ENCODE measurements at regions not wholly inside any gene's neighbourhood (a gene's known extent, or its start where the extent isn't known, plus 50 kb on each side); places are given as distances from the start of the nearest gene placed in this dataset.

GRCh38 chr18:75497576-75498235, 70.2 kb upstream of the SMIM21 start:
- Histone ChIP-seq H3K4me1 (ENCODE audit: insufficient read depth, low read length, poor library complexity, severe bottlenecking) (no peaks in the 10 kb centered on the region), H3K27ac (ENCODE audit: low read depth, low read length, poor library complexity, severe bottlenecking) (no peak overlapping the region), H3K79me2 (ENCODE audit: insufficient read depth, low read depth, low read length) (no peaks in the 10 kb centered on the region), H2AFZ (ENCODE audit: low read length) (no peak overlapping the region), H3K9me2 (ENCODE audit: insufficient read depth, low read length) (no peaks in the 10 kb centered on the region), H3K4me3 (ENCODE audit: low read depth, low read length, poor library complexity, severe bottlenecking) (no peak overlapping the region), H3K4me2 (ENCODE audit: low read length) (no peak overlapping the region), H3K9me3 (ENCODE audit: low read length) (no peaks in the 10 kb centered on the region), H3K36me3 (ENCODE audit: insufficient read depth, low read length) (no peaks in the 10 kb centered on the region), H4K20me1 (ENCODE audit: insufficient read depth, low read length) (no peaks in the 10 kb centered on the region)
- BruUV-seq (replicated peaks) = no TSS peak
- TF ChIP-seq CTCF (conservative IDR thresholded peaks at IDR 0.05; ENCODE audit: low read length) = no peak
- TF ChIP-seq EZH2phosphoT487 (IDR thresholded peaks at IDR 0.05; ENCODE audit: borderline replicate concordance, low read depth, low read length) = no peak
- CTCF ChIA-PET (ENCODE audit: unreplicated experiment) = no interaction called here
- DNase-seq (ENCODE audit: low spot score) = no peak
- POLR2A ChIA-PET = no interaction called here
- intact Hi-C loops (cut with micrococcal nuclease; ENCODE audit: unreplicated experiment) = no loop called here

GRCh38 chr18:75496151-75496550, 68.6 kb upstream of the SMIM21 start:
- intact Hi-C loops (cut with micrococcal nuclease; ENCODE audit: unreplicated experiment) = no loop called here
- Histone ChIP-seq H3K4me3 (ENCODE audit: low read depth, low read length, poor library complexity, severe bottlenecking) (no peak overlapping the region), H3K4me2 (ENCODE audit: low read length) (no peak overlapping the region), H3K27ac (ENCODE audit: low read depth, low read length, poor library complexity, severe bottlenecking) (no peak overlapping the region), H3K9me2 (ENCODE audit: insufficient read depth, low read length) (no peaks in the 10 kb centered on the region), H3K79me2 (ENCODE audit: insufficient read depth, low read depth, low read length) (no peaks in the 10 kb centered on the region), H3K9me3 (ENCODE audit: low read length) (no peaks in the 10 kb centered on the region), H3K36me3 (ENCODE audit: insufficient read depth, low read length) (no peaks in the 10 kb centered on the region), H3K4me1 (ENCODE audit: insufficient read depth, low read length, poor library complexity, severe bottlenecking) (no peaks in the 10 kb centered on the region), H2AFZ (ENCODE audit: low read length) (no peak overlapping the region), H4K20me1 (ENCODE audit: insufficient read depth, low read length) (no peaks in the 10 kb centered on the region)
- TF ChIP-seq EZH2phosphoT487 (IDR thresholded peaks at IDR 0.05; ENCODE audit: borderline replicate concordance, low read depth, low read length) (no peak), CTCF (conservative IDR thresholded peaks at IDR 0.05; ENCODE audit: low read length) (no peak)
- DNase-seq (ENCODE audit: low spot score) = no peak
- BruUV-seq (replicated peaks) = no TSS peak
- CTCF ChIA-PET (ENCODE audit: unreplicated experiment) = no interaction called here
- POLR2A ChIA-PET = interaction anchor here (0.6 kb wide), 1 partner anchor 11 kb away, joined by 3 read pairs; no protein-coding TSS in a partner anchor

- Histone ChIP-seq H3K4me1 (ENCODE audit: insufficient read depth, low read length, poor library complexity, severe bottlenecking) (no peaks in the 10 kb centered on the region), H3K9me3 (ENCODE audit: low read length) (no peaks in the 10 kb centered on the region), H3K4me2 (ENCODE audit: low read length) (no peak overlapping the region), H4K20me1 (ENCODE audit: insufficient read depth, low read length) (no peaks in the 10 kb centered on the region), H3K4me3 (ENCODE audit: low read depth, low read length, poor library complexity, severe bottlenecking) (no peak overlapping the region), H3K27ac (ENCODE audit: low read depth, low read length, poor library complexity, severe bottlenecking) (no peak overlapping the region), H2AFZ (ENCODE audit: low read length) (no peak overlapping the region), H3K9me2 (ENCODE audit: insufficient read depth, low read length) (no peaks in the 10 kb centered on the region), H3K36me3 (ENCODE audit: insufficient read depth, low read length) (no peaks in the 10 kb centered on the region), H3K79me2 (ENCODE audit: insufficient read depth, low read depth, low read length) (no peaks in the 10 kb centered on the region)
- ChIA-PET POLR2A (interaction anchor here (0.6 kb wide), 1 partner anchor 649 kb away, joined by 3 read pairs; no protein-coding TSS in a partner anchor), CTCF (ENCODE audit: unreplicated experiment) (no interaction called here)
- TF ChIP-seq EZH2phosphoT487 (IDR thresholded peaks at IDR 0.05; ENCODE audit: borderline replicate concordance, low read depth, low read length) = no peak
- intact Hi-C loops (cut with micrococcal nuclease; ENCODE audit: unreplicated experiment) = no loop called here
- BruUV-seq (replicated peaks) = no TSS peak
- no peak for DNase-seq (ENCODE audit: low spot score)
Measured at GRCh38 chr18:75492852-75493251, 65.3 kb upstream of the SMIM21 start.
